HG03135 (cell line): ENCODE measurements at regions not wholly inside any gene's neighbourhood (a gene's known extent, or its start where the extent isn't known, plus 50 kb on each side); places are given as distances from the start of the nearest gene placed in this dataset.

ENCODE experiments used
- ATAC-seq: cut with Tn5 transposase; IDR thresholded peaks from one replicate; pipeline ENCODE4 v1.9.1; 2021; ENCODE audit warnings: mild to moderate bottlenecking, moderate library complexity; ENCODE audit not compliant: unreplicated experiment

DNA sequence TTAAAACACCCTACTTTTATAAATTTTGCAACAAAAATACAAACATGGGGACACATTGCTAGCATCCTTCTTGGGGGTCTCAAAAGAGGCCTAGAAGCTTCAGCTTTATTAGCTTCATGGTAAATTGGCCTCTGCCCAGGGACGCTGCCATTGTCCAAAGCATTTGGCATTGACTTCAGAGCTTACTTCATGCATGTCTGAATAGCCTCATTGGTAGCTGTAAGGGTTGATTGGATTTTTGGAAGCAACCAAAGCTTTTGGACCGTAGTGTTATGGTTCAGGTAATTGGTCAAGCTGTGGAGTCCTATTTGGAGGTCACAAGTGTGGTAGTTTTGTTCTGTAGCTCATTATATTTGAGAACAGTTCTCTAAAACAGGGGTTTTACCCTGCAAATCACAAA, 411.7 kb upstream of the SLC24A2 start:
- no peak for ATAC-seq

DNA sequence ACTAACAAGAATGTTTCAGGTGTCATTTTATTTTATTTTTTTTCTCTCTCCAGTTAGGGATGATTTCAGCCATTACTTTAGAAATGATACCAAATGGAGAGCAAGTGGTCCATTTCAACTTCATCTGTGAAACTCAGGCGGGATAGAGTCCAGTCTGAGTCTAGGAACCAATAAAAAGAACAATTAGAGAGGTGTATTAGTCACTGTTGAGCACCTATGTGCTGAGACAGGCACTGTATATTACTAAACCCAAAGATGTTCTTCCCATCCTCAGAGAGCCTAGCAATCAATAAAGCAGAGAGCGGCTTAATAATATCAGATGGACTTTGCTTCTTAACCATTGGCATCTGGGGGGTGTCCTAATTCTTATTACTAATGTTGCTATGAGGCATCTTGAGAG, 410.3 kb upstream of the SLC24A2 start:
- ATAC-seq = no peak

DNA sequence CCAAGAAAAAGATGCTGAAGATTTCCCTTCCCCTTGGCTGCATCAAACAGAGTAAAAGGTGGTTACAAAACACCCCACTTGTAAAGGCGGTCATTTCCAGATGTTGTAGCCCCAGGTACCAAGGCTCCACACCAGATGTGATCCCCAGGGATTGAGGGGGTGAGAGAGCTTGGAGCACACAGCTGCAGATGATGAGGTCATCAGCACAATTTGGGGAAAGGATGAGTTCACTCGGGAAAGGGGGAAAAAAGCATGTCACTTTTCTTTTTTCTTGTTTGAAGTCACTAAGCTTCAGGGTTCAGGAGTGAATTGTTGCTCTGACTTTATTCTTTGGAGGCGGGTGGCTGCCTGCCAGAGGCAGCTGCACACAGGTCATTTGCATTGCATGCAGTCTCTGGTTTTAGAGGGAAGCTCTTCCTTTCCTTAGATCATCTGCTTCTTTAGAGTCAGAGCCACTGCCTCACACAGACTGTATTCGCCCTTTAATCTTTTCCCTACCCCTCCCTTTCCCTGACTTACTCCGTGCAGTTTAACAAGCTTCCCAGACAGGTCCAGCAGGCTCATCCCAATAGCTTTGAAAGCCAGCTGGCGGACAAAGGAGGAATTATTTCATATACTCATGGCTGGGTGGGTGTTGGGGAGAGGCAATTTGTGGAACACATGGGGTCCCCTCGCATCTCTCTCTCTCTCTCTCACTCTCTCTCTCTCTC, 409.3 kb upstream of the SLC24A2 start:
- ATAC-seq = no peak

DNA sequence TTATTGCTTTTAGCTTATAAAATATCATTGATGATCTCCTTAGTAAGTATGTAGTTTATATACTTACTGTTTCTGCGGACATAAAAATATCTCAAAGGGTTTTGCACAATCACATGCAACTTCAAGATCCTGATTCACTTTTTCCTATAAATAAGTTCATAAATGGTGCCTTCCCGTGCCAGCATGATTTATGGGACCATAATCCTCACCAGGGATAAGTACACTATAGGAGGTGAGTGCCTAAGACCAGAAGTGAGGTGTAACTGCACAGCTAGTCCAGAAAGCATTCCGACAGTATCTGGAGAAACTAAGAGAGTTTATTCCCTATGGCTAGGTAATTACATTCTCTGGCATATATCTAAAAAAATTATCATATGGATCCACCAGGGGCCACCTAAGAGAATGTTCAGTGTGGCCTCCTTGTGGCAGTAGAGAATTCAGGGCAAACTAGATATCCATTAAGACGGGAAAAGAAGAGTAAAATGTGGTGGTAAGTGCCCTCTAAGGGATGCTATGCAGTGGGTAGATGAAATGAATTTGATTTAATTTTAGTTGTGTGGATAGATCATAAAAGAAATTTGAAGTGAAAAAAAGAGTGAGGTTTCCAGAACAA, 402.5 kb upstream of the SLC24A2 start:
- no peak for ATAC-seq

DNA sequence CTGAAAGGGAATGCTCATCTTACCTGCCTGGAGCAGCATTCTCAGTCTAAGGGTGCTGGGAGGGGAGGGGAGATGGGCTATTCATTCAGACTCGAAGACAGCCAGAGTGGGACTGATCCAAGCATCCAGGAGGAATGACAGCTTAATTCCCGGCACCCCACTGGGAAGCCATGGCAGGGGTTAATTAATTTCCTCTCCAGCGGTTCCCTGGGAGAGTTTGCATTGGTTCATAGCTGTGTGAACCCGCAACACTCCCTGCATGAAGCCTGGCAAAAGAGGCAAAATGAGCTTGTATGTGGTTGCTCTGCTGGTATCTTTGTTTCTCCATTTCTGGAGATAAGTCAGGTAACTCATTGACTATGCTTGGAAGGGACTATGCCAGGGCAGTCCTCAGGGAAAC, 401.0 kb upstream of the SLC24A2 start:
- no peak for ATAC-seq

DNA sequence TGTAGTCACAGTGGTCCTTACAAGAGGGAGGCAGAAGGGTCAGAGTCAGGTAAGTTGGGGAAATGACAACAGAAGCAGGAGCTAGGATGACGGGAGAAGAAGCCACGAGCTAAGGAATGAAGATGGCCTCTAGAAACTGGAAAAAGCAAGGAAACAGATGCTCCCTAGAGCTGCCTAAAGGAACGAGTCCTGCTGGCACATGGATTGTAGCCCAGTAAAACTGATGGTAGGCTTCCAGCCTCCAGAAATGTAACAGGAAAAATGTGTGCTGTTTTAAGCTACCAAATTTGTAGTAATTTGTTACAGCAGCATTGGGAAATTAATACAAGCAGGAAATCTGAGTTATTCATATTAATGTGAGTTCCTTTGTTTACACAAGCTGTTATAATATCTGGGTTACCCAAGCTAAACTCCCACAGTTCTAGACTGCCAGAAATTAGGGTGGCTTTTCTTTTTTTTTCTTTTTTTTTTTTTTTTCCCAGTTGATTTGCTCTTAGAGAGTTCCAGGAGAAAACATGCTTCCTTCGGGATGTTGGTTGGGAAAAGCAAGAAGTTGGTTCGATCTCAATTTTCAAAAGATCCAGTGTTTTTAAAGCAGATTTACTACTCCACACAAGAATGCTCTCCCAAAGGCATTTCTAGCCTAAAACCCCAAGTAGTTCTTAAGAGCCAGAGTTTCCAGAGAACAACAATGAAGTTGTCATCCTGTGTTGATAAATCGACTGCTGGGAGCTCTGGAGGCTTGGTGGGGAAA, 400.0 kb upstream of the SLC24A2 start:
- no peak for ATAC-seq

DNA sequence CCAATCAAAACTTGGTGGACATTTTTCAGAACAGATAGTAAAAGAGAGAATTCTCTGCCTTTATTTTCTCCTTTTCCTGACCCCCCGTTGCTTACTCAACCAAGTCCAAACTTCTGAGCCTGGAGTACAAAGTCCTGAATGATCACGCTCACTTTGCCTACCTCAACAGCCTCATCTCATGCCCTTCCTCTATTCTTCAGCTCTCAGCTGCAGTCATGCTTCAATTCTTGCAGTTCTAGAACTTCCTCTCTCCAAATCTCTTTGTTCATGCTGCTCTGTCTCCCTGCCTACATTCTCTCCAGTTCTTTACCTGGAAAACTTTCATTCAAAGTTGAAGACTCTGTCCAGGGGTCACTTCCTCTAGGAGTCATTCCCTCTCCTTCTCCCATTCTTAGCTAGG, 398.5 kb upstream of the SLC24A2 start:
- no peak for ATAC-seq

DNA sequence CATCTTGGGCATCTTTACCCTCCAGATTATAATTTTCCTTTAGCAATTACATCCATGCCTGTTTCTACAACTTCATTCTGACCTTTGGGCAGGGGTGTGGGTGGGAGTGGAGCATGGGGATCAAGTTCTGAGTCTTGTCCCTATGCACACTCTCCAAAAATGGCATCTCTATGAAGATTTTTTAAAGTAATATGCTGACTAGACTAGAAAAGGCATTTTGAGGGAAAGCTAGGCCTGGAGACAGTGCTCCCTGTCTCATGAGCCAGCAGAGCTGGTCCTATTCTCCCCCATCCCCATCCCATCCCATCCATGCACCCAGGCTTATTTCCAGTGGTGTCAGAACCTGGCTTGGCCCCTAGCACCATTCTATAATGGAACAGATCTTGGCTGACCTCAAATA, 398.0 kb upstream of the SLC24A2 start:
- ATAC-seq = no peak

DNA sequence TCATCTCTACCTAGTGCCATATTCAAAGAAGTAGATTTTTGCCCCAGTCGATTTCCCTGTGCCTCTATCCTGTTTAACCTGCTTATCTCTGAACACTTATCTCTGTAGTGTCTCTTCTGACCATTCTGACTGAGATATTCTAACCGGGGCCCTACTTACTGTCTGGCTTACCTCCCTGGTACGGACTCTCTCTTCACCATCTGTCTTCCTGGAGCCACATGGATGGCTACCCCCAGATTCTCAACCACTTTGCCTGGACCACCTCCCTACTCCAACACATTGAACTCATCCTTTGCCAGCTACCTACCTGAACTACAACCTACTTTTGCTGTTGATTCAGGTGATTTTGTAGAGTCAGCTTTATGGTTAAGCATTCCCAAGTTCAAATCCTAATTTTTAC, 397.4 kb upstream of the SLC24A2 start:
- ATAC-seq = no peak

DNA sequence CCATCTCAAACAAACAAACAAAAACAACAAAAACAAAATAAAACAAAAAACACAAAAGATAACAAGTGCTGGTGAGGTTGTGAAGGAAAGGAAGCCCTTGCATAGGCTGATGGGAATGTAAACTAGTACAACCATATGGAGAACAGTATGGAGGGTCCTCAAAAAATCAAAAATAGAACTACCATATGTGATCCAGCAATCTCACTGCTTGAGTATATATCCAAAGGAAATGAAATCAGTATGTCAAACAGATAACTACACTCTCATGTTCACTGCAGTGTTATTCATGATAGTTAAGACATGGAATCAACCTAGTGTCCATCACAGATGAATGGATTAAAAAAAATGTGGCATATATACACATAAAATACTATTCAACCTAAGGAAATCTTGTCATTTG, 395.7 kb upstream of the SLC24A2 start:
- ATAC-seq = no peak

DNA sequence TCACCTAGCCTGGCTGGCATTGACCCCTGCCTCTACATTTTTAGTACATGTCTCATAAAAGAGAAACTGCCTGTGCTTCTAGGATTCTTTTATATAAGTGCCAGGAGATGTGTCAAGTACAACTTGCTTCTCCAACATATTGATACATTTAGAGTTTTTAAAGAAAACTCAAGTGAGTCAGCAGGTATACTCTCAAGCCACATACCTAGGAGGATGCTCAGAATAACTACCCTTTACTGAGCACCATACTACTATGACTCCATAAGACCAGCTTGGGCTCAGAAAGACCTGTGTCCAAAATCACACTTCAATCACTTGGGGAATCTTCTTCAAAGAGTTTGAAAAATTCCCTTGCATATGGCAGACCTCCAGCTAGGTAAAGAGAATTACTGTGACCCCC, 389.8 kb upstream of the SLC24A2 start:
- ATAC-seq = no peak

DNA sequence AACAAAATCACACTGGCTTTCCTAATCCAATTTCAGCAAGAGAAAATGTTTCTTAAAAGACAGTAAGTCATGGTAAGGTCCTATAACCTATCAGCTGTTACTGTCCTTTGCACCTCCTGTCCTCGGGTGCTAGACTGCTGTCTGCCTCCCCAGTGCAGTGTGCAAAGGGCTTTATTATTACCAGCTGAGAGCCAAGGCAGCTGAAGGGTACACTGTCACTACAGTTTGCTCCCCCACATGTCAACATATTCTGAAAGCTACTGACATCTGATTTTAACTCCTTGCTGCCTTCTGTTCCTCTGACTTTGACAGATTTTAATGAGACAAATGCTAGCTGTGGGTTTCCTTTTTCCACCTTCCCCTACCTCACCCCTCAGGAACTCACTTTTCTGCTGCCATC, 389.4 kb upstream of the SLC24A2 start:
- no peak for ATAC-seq

DNA sequence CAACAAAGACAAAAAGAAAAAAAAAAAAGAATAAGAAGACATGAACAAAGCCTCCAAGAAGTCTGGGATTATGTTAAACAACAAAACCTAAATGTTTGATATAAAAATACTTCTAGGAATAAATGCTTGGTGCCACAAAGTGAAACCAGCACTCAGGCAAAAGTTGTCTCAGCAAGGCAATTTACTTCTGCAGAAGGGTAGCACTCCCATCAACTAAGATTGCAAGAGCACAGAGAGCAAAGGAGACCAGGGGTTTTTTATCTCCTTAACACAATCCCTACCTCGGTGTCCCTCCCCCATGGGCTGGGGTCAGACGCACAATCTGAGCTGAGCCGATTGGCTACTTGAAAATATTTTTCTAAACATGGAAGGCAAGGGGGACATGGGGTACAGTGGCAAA, 381.3 kb upstream of the SLC24A2 start:
- ATAC-seq = no peak

DNA sequence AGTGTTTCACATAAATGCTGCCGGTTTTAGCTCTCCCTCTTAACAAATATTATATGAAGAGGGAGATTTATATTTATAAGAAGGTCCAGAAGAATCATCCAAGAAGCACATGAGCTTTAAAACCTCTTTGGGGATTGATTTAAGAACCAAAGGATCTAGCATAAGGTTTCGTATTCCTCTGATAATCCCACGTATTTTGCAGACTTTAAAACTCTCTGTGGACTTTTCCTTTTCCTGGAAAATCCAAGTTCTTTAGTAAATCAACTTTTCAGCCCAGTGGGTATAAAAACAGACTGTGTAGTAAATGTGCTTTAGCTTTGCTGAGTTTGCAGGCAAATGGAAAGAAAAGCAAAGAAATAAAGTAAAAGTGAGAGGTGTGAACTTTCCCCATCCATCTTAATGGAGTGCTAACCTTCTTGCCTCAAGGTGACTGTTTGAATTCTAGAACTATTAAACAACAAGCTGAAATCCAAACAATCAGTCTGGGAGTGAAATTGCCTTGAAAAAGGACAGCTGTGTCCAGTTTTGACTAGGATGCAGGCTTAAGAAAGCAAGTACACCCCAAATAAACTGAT, 363.4 kb upstream of the SLC24A2 start:
- ATAC-seq = no peak

DNA sequence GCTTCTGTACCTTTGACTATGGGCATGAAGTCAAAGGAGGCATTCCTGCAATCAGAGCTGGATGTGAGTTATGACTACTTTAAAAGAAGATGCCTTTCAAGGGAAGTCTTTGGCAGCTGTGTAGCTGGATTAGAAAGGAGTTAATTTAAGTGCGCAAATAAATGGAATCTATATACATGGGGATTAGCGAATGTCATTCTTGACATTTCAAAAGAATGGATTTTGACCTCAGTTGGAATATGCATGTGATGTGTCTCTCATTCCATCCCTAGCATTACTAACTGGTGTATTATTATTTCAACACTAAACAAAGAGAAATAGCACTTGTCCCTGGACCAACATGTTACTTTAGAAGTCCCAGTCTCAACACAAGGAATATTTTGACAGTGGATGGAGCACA, 359.6 kb upstream of the SLC24A2 start:
- ATAC-seq = no peak

DNA sequence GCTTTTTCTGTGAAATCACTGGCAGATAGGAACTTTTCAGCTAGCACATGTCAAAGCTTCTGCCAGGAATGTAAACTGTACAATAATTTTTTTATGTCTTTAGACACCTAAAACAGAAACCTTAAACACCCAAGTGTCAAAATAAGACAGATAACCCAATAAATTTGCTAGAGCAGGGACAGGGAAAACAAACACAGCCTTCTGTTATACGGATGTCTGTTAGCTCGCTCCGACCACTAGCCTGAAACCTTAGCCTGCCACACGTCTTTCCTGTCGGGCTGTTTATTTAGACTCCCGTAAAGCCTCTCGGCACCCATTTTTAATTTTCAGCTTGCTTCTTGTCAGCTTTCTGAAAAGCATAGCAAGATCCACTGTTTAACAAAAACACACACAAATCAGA, 355.4 kb upstream of the SLC24A2 start:
- ATAC-seq = no peak

DNA sequence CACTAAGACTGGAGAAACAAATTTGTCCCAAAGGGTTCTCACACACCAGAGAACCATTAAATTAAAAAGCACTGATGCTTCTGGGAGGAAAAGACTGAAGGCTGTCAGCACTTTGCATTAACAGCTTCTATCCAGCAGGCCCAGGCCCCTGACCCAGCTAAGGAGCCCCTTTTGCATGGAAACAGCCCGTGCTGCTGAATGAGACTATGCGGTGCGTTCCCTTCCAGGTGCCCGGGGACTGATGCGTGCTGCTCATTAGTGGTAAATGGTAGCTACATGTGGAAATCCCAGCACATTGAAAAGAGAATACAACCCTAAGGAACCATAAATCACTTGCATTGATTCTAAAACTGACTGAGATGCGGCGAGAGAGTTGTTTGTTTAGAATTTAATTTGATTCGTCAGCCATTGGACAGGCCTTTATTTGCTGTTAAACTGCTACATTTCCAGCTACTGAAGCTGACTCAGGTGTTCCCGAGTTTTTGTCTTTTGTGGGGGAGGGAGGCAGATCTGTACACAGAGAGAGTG, 351.0 kb upstream of the SLC24A2 start:
- ATAC-seq = no peak

DNA sequence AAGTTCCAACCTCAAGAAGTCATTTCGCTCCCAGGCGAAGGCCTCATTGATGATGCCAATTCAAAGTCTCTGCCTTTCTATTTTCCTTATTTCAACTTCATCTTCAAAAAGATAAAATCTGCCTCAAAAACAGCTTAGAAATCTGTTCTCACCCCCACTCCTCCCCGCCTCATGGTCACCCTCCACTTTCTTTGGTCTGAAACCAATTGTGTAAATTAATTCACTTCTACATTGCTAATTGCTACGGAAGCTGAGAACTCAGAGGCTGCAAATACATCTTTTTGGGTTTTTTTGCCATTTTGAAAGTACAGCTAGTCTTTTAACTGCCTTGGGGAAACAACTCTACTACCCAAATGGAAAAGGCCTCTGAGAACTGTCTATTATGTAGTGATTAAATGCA, 350.0 kb upstream of the SLC24A2 start:
- no peak for ATAC-seq

DNA sequence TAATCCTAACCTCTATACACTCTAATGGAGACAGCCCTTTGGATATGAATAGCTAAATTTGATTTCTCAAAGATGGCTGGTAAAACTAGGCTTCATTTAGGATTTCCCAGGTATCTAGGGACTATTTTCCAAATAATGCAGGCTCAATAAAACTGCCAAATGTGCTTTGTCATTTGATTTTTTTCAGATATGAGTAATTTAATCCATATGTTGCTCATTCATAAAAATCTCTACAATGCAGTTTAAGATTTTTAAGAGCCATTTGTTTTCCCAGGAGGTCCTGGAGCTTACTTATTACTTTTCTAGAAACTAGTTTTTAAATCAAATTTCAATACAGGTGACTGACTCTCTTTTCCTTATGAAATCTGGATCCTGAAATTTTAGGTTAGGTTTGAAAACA, 349.3 kb upstream of the SLC24A2 start:
- no peak for ATAC-seq

DNA sequence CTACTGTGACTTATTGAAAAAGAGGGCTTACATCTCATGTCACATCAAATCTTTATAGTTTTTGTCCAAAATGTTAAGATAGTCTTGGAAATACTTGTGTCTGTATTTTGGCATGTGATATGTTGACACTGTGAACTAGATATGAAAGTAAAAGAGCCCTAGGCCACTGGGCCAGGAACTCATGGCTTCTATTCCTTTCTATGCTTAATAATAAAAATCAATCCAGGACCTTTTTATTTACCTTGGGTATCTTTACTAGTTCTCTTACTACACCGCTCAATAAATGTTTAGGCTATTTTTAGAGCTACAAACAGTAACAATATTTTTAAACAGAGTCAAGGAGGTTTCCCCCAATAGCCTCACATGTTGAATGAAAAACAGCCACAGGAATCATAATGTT, 348.6 kb upstream of the SLC24A2 start:
- ATAC-seq = no peak

DNA sequence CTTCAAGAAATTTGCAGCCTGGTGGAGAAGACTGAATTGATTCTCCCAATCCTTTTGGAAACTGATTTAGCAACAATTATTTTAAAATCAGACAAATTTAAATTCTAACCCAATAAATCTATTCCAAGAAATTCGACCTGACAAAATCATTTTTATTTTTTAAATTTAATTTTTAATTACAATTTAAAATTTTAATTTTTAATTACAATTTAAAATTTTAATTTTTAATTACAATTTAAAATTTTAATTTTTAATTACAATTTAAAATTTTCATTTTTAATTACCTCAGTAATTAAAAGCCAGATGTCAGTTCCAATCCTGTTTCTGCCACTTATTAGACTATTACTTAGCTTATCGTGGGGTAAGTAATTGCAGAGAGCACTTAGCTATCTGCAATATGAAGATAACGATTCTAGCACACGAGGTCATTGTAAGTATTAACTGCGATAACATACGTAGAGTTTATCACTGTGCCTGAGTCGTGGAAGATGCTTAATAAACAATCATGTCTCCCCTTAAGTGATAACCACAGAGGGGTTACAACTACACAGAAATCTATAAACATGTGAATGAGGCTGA, 346.4 kb upstream of the SLC24A2 start:
- ATAC-seq = no peak
